ENCODE measurements at regions not wholly inside any gene's neighbourhood (a gene's known extent, or its start where the extent isn't known, plus 50 kb on each side); places are given as distances from the start of the nearest gene placed in this dataset.
A peak's percentile ranks its signal among the peaks of the same experiment; 100 is the strongest.

- Mint-ChIP-seq H3K27ac (no peak overlapping the region), H3K36me3 (peaks cover 12% of the 10 kb centered on the region), H3K27me3 (peaks cover 22% of the 10 kb centered on the region), H3K4me3 (no peak overlapping the region), H3K9me3 (peaks cover 16% of the 10 kb centered on the region), H3K4me1 (no peaks in the 10 kb centered on the region)
- no peak for DNase-seq
These were observed 68.7 kb upstream of the RNF7 start for GRCh38 chr3:141669434-141669833.

GRCh38 chr3:141677701-141678100 is 60.4 kb upstream of the RNF7 start:
- no peak for DNase-seq
- no peak overlapping the region for H3K4me3 Mint-ChIP-seq
- peaks cover 6% of the 10 kb centered on the region for H3K36me3 Mint-ChIP-seq
- no peak overlapping the region for H3K27ac Mint-ChIP-seq
- peaks cover 12% of the 10 kb centered on the region for H3K4me1 Mint-ChIP-seq
- peaks cover 6% of the 10 kb centered on the region for H3K27me3 Mint-ChIP-seq
- peaks cover 6% of the 10 kb centered on the region for H3K9me3 Mint-ChIP-seq

- Mint-ChIP-seq H3K4me1 (peaks cover 12% of the 10 kb centered on the region), H3K27ac (no peak overlapping the region), H3K27me3 (no peaks in the 10 kb centered on the region), H3K9me3 (no peaks in the 10 kb centered on the region), H3K36me3 (no peaks in the 10 kb centered on the region), H3K4me3 (no peak overlapping the region)
- no peak for DNase-seq
These were observed 57.3 kb upstream of the RNF7 start for GRCh38 chr3:141680620-141681389.

- no peaks in the 10 kb centered on the region for H3K27me3 Mint-ChIP-seq
- H3K4me1 Mint-ChIP-seq: peaks cover 17% of the 10 kb centered on the region
- no peaks in the 10 kb centered on the region for H3K36me3 Mint-ChIP-seq
- no peaks in the 10 kb centered on the region for H3K9me3 Mint-ChIP-seq
- no peak for DNase-seq
- H3K4me3 Mint-ChIP-seq: no peak overlapping the region
- no peak overlapping the region for H3K27ac Mint-ChIP-seq
These were observed 56.7 kb upstream of the RNF7 start for GRCh38 chr3:141681390-141681780.

- no peak for DNase-seq
- no peaks in the 10 kb centered on the region for H3K36me3 Mint-ChIP-seq
- H3K4me3 Mint-ChIP-seq: no peak overlapping the region
- H3K27ac Mint-ChIP-seq: no peak overlapping the region
- no peaks in the 10 kb centered on the region for H3K9me3 Mint-ChIP-seq
- peaks cover 22% of the 10 kb centered on the region for H3K4me1 Mint-ChIP-seq
- no peaks in the 10 kb centered on the region for H3K27me3 Mint-ChIP-seq
These were observed 56.1 kb upstream of the RNF7 start for GRCh38 chr3:141682007-141682406.

GRCh38 chr3:141682921-141683320 is 55.2 kb upstream of the RNF7 start:
- Mint-ChIP-seq H3K4me1 (peaks cover 22% of the 10 kb centered on the region), H3K4me3 (no peak overlapping the region), H3K36me3 (no peaks in the 10 kb centered on the region), H3K27me3 (no peaks in the 10 kb centered on the region), H3K27ac (peak overlapping the region; percentile 27), H3K9me3 (no peaks in the 10 kb centered on the region)
- no peak for DNase-seq

GRCh38 chr3:141684758-141685157 is 53.3 kb upstream of the RNF7 start:
- peaks cover 22% of the 10 kb centered on the region for H3K4me1 Mint-ChIP-seq
- H3K27me3 Mint-ChIP-seq: no peaks in the 10 kb centered on the region
- H3K4me3 Mint-ChIP-seq: no peak overlapping the region
- no peak overlapping the region for H3K27ac Mint-ChIP-seq
- no peaks in the 10 kb centered on the region for H3K9me3 Mint-ChIP-seq
- DNase-seq: no peak
- no peaks in the 10 kb centered on the region for H3K36me3 Mint-ChIP-seq

GRCh38 chr3:141686466-141687291 is 51.4 kb upstream of the RNF7 start:
- peak overlapping the region; percentile 61 for H3K4me3 Mint-ChIP-seq
- peak overlapping the region; percentile 52 for H3K27ac Mint-ChIP-seq
- H3K27me3 Mint-ChIP-seq: no peaks in the 10 kb centered on the region
- H3K4me1 Mint-ChIP-seq: peaks cover 16% of the 10 kb centered on the region
- no peaks in the 10 kb centered on the region for H3K9me3 Mint-ChIP-seq
- DNase-seq: peak; percentile 5
- no peaks in the 10 kb centered on the region for H3K36me3 Mint-ChIP-seq
